CD4-positive, alpha-beta T cell treated with Interleukin-15 for 4 hours (primary cell): ENCODE measurements at regions not wholly inside any gene's neighbourhood (a gene's known extent, or its start where the extent isn't known, plus 50 kb on each side); places are given as distances from the start of the nearest gene placed in this dataset.

Experiments used
- DNase-seq: peaks from one replicate; pipeline ENCODE4 v3.0.0-alpha.2; 2020; ENCODE audit warnings: low spot score

DNA sequence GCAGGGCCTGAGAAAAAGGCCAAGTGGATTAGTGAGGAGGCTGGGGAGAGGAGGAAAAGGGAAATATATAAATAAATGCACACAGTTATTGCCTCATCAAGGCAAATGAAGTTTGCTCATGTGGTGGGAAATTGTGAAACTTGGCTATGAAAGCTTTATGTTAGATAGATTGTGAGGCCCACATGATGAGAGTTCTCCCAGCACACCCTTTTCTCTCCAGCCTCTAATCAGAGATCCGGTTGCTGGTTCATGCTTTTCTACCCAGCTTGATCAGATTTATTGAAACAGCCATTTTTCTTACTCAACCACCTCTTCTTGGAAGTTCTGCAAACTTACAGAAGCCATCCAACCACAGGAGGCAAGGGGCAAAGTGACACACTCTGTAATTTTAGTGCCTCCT, 125.8 kb upstream of the KLF4 start:
- DNase-seq = no peak

- DNase-seq = no peak
Measured at GRCh38 chr9:107614765-107615164, 125.2 kb upstream of the KLF4 start.

DNA sequence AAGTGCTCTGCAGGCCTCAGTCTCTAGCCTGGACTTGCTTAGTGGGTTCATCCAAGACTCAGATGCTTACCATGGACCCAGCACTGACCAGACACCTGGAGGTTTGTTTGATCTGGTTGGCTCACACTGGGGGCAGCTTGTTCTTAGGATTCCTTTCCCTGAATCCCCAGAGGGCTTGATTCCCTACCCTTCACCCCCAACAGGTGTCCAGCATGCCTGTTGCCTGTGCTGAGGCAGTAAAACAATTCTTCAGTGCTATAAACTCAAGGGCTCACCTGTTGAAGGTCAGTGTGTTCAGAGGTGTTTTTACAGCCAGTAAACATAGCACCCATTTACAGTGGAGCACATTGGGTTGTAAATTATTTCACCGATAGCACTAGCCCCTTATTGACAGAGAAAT, 123.8 kb upstream of the KLF4 start:
- DNase-seq = no peak

- no peak for DNase-seq
Measured at GRCh38 chr9:107612136-107612535, 122.6 kb upstream of the KLF4 start.

DNA sequence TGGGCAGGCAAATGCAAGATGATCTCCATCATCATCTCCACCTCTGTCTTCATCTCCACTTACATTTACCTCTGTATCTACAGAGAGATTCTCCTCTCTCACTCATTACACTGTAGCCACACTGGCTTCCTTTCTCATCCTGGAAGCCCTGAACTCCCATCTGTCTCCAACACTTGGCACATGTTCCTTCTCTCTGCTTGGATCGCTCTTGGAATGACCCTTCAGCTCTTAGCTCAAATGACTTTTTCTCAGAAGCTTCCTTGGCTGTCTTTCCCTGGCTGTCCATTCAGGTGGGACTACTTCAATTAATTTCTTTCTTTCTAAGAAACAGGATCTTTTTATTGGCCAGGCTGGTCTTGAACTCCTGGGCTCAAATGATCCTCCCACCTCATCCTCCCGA, 120.0 kb upstream of the KLF4 start:
- no peak for DNase-seq

DNA sequence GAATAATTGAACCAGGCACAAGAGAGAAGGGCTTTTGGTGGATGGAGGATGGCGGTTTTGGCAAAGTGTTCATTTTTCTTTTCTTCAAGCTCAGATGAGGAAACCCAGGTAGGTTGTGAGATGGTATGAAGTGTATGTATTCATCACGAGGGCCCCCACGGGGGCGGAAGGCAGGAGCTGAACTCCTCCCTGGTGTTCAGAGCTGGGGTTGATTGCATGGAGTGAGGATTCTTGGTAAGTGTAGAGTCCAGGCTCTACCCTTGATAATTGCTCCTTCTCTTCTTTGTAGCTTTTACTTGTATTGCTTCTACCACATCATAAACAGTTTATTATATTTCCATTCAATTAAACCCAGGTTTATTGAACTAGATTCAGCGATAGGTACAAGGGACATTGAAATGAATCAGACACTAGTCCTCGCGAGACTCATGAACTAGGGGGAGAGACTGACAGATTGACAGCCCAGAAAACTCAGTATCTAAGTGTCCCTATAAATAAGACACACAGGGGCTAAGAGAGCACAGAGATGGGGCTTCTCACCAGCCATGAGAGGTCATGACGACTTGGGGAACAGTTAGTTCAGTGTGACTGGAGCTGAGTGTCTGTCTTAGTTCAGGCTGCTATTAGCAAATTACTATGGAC, 116.7 kb upstream of the KLF4 start:
- no peak for DNase-seq

DNA sequence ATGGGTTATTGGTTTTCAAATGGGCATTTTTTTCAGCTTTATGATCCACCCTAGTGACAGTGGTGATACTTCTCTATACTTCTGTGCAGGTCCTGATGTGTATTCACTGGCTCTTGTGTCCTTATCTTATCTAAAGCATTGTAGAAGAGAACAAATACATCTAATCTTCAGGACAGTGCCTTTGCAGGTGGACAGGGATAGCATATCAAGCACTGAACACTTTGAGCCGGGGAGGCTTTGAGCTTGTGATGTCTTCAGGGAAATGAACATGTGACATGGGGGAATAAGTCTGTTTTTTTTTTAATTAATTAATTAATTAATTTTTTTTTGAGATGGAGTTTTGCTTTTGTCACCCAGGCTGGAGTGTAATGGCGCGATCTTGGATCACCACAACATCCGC, 115.5 kb upstream of the KLF4 start:
- no peak for DNase-seq

- no peak for DNase-seq
Measured at GRCh38 chr9:107603281-107603680, 113.7 kb upstream of the KLF4 start.

DNA sequence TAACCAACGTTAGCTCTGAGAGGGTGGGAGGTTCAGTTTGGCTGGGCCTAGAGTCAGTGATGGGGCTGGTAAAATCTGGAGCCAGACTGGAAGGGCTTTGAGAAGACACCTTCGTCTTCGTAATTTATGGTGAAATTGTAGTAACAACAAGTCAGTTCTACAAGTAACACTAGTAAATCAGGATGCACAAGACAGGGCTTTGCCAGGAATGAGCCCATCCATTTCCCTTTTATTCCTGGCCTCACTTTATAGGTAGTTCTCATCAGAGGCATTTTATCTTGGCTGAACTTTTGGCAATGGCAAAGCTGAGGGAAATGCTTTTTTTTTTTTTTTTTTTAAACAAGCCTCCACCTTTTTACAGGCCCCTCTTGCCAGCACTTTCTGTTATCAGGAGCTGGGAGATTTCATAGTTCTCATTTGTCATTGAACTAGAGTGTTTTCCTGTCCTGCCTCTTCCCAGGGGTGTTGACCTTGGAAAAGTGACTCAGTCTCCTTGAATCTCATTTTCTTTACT, 110.5 kb upstream of the KLF4 start:
- no peak for DNase-seq

DNA sequence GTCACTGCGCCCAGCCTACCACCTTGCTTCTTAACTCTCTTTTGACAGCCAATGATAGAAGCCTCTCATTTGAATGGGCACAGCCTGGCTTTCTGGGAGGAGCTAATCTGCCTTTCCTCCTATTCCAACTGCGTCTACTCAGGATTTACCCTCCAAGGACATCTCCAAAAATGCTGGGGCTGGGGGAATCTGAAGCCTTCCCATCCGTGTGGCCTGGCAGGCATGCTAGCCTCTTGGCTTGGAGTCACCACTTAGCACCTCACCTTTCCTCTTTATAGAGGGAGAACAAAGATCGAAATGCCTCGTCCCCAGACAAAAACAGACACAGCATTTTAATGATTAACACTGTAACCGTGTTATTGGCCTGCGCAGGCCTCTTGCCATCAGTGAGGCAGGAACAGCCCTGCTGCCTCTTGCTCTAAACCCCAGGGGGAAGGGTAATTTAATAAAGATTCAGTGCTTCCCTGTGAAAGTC, 108.2 kb upstream of the KLF4 start:
- DNase-seq = no peak

GRCh38 chr9:107594908-107595530, 105.5 kb upstream of the KLF4 start:
- no peak for DNase-seq

GRCh38 chr9:107593224-107593870, 103.8 kb upstream of the KLF4 start:
- DNase-seq = no peak

DNA sequence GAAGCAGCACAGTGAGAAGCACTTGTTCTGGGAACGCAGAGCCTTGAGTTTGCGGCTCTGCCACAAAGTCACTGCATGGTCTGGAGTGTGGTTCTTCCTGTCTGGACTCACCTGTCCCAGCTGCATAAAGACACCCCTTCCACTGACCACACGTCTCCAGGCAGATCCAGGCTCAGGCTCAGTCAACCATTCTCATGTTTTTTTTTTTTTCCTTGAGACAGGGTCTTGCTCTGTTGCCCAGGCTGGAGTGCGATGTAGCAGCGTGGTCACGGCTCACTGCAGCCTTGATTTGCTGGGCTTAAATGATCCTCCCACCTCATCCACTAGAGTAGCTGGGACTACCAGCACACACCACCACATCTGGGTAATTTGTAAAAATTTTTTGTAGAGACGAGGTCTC, 102.9 kb upstream of the KLF4 start:
- no peak for DNase-seq

GRCh38 chr9:107591781-107592180, 102.2 kb upstream of the KLF4 start:
- DNase-seq = no peak

- DNase-seq = no peak
Measured at GRCh38 chr9:107588393-107588792, 98.8 kb upstream of the KLF4 start.

- no peak for DNase-seq
Measured at GRCh38 chr9:107587191-107587963, 97.8 kb upstream of the KLF4 start.

GRCh38 chr9:107586493-107586892, 96.9 kb upstream of the KLF4 start:
- DNase-seq = no peak

DNA sequence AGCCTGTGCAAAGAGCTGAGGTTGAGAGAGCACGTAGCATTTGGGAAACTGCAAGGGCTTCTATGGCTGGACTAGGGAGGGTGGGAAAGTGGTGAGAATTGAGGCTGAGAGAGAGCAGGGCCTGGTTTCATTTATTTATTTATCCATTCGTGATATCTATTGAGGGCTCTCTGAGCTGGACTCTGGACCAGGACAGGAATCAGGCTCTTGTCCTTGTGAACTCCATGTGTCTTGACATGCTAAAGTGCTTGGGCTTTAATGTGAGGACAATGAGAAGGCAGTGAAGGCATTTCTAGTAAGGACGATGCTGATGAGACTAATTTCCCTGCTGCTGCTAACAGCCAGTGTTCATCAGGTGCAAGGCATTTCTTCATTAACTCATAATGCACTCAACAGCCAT, 95.9 kb upstream of the KLF4 start:
- DNase-seq = no peak

DNA sequence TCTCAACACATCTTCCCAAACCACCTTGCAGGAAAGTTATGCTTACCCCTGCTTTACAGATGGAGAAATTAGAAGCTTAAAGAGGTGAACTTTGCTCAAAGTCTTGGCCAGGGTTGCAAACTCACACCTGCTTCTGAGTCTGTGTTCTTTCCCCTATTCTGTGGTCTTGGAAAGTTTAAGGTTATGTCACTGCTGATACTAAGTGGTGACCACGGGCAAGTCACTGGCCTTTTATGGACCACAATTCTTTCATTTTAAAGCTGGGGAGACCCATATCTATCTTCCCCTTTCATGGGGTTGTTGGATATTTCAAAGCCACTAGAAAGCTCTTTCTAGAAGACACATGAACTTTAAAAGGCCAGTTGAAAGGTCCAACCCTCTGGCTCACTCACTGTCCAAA, 95.4 kb upstream of the KLF4 start:
- DNase-seq = no peak

- no peak for DNase-seq
Measured at GRCh38 chr9:107584186-107584585, 94.6 kb upstream of the KLF4 start.

- DNase-seq = no peak
Measured at GRCh38 chr9:107577140-107577776, 87.7 kb upstream of the KLF4 start.

- no peak for DNase-seq
Measured at GRCh38 chr9:107571148-107571547, 81.6 kb upstream of the KLF4 start.
